ENCODE measurements at regions not wholly inside any gene's neighbourhood (a gene's known extent, or its start where the extent isn't known, plus 50 kb on each side); places are given as distances from the start of the nearest gene placed in this dataset.

- H3K27me3 ChIP-seq (ENCODE audit: control insufficient read depth in 1 of 2, insufficient read depth in 2 of 2, low read length in 2 of 2) = no peaks in the 10 kb centered on the region
- no peak overlapping the region for H3K27ac ChIP-seq (ENCODE audit: low read depth, low read length)
- no peaks in the 10 kb centered on the region for H3K36me3 ChIP-seq (ENCODE audit: control insufficient read depth in 1 of 2, insufficient read depth in 2 of 2, low read length in 2 of 2)
- H3K4me1 ChIP-seq (ENCODE audit: control insufficient read depth in 1 of 2, insufficient read depth in 2 of 2, low read length in 2 of 2) = no peaks in the 10 kb centered on the region
- no peak overlapping the region for H3K4me3 ChIP-seq (ENCODE audit: low read depth in 1 of 2, low read length in 2 of 2)
- no peaks in the 10 kb centered on the region for H3K9me3 ChIP-seq (ENCODE audit: control insufficient read depth in 1 of 2, low read length in 2 of 2)
- no peak overlapping the region for H3K9ac ChIP-seq (ENCODE audit: low read depth in 1 of 2, low read length in 2 of 2)
Observed at GRCh38 chr9:26758655-26759054, 133.9 kb downstream of the CAAP1 start.

- Histone ChIP-seq H3K9me3 (ENCODE audit: control insufficient read depth in 1 of 2, low read length in 2 of 2) (no peaks in the 10 kb centered on the region), H3K27ac (ENCODE audit: low read depth, low read length) (no peak overlapping the region), H3K36me3 (ENCODE audit: control insufficient read depth in 1 of 2, insufficient read depth in 2 of 2, low read length in 2 of 2) (no peaks in the 10 kb centered on the region), H3K9ac (ENCODE audit: low read depth in 1 of 2, low read length in 2 of 2) (no peak overlapping the region), H3K4me1 (ENCODE audit: control insufficient read depth in 1 of 2, insufficient read depth in 2 of 2, low read length in 2 of 2) (no peaks in the 10 kb centered on the region), H3K4me3 (ENCODE audit: low read depth in 1 of 2, low read length in 2 of 2) (no peak overlapping the region), H3K27me3 (ENCODE audit: control insufficient read depth in 1 of 2, insufficient read depth in 2 of 2, low read length in 2 of 2) (no peaks in the 10 kb centered on the region)
Observed at GRCh38 chr9:26756881-26757280, 135.7 kb downstream of the CAAP1 start.

GRCh38 chr9:26755476-26755875 is 137.1 kb downstream of the CAAP1 start:
- Histone ChIP-seq H3K36me3 (ENCODE audit: control insufficient read depth in 1 of 2, insufficient read depth in 2 of 2, low read length in 2 of 2) (no peaks in the 10 kb centered on the region), H3K27ac (ENCODE audit: low read depth, low read length) (no peak overlapping the region), H3K4me3 (ENCODE audit: low read depth in 1 of 2, low read length in 2 of 2) (no peak overlapping the region), H3K9ac (ENCODE audit: low read depth in 1 of 2, low read length in 2 of 2) (no peak overlapping the region), H3K4me1 (ENCODE audit: control insufficient read depth in 1 of 2, insufficient read depth in 2 of 2, low read length in 2 of 2) (no peaks in the 10 kb centered on the region), H3K9me3 (ENCODE audit: control insufficient read depth in 1 of 2, low read length in 2 of 2) (no peaks in the 10 kb centered on the region), H3K27me3 (ENCODE audit: control insufficient read depth in 1 of 2, insufficient read depth in 2 of 2, low read length in 2 of 2) (no peaks in the 10 kb centered on the region)

GRCh38 chr9:26754509-26755164 is 138.0 kb downstream of the CAAP1 start:
- Histone ChIP-seq H3K9ac (ENCODE audit: low read depth in 1 of 2, low read length in 2 of 2) (no peak overlapping the region), H3K4me3 (ENCODE audit: low read depth in 1 of 2, low read length in 2 of 2) (no peak overlapping the region), H3K9me3 (ENCODE audit: control insufficient read depth in 1 of 2, low read length in 2 of 2) (no peaks in the 10 kb centered on the region), H3K4me1 (ENCODE audit: control insufficient read depth in 1 of 2, insufficient read depth in 2 of 2, low read length in 2 of 2) (no peaks in the 10 kb centered on the region), H3K27ac (ENCODE audit: low read depth, low read length) (no peak overlapping the region), H3K27me3 (ENCODE audit: control insufficient read depth in 1 of 2, insufficient read depth in 2 of 2, low read length in 2 of 2) (no peaks in the 10 kb centered on the region), H3K36me3 (ENCODE audit: control insufficient read depth in 1 of 2, insufficient read depth in 2 of 2, low read length in 2 of 2) (no peaks in the 10 kb centered on the region)

- H3K27ac ChIP-seq (ENCODE audit: low read depth, low read length) = no peak overlapping the region
- no peaks in the 10 kb centered on the region for H3K27me3 ChIP-seq (ENCODE audit: control insufficient read depth in 1 of 2, insufficient read depth in 2 of 2, low read length in 2 of 2)
- H3K9me3 ChIP-seq (ENCODE audit: control insufficient read depth in 1 of 2, low read length in 2 of 2) = no peaks in the 10 kb centered on the region
- H3K4me3 ChIP-seq (ENCODE audit: low read depth in 1 of 2, low read length in 2 of 2) = no peak overlapping the region
- H3K4me1 ChIP-seq (ENCODE audit: control insufficient read depth in 1 of 2, insufficient read depth in 2 of 2, low read length in 2 of 2) = no peaks in the 10 kb centered on the region
- H3K9ac ChIP-seq (ENCODE audit: low read depth in 1 of 2, low read length in 2 of 2) = no peak overlapping the region
- no peaks in the 10 kb centered on the region for H3K36me3 ChIP-seq (ENCODE audit: control insufficient read depth in 1 of 2, insufficient read depth in 2 of 2, low read length in 2 of 2)
Observed at GRCh38 chr9:26753971-26754370, 138.6 kb downstream of the CAAP1 start.

GRCh38 chr9:26750162-26750561 is 142.4 kb downstream of the CAAP1 start:
- Histone ChIP-seq H3K9ac (ENCODE audit: low read depth in 1 of 2, low read length in 2 of 2) (no peak overlapping the region), H3K4me1 (ENCODE audit: control insufficient read depth in 1 of 2, insufficient read depth in 2 of 2, low read length in 2 of 2) (peaks cover 0 to 11% of the 10 kb centered on the region in 2 donors), H3K9me3 (ENCODE audit: control insufficient read depth in 1 of 2, low read length in 2 of 2) (no peaks in the 10 kb centered on the region), H3K27ac (ENCODE audit: low read depth, low read length) (no peak overlapping the region), H3K4me3 (ENCODE audit: low read depth in 1 of 2, low read length in 2 of 2) (no peak overlapping the region), H3K36me3 (ENCODE audit: control insufficient read depth in 1 of 2, insufficient read depth in 2 of 2, low read length in 2 of 2) (no peaks in the 10 kb centered on the region), H3K27me3 (ENCODE audit: control insufficient read depth in 1 of 2, insufficient read depth in 2 of 2, low read length in 2 of 2) (no peaks in the 10 kb centered on the region)

GRCh38 chr9:26748449-26749058 is 144.0 kb downstream of the CAAP1 start:
- no peak overlapping the region for H3K27ac ChIP-seq (ENCODE audit: low read depth, low read length)
- H3K36me3 ChIP-seq (ENCODE audit: control insufficient read depth in 1 of 2, insufficient read depth in 2 of 2, low read length in 2 of 2) = no peaks in the 10 kb centered on the region
- no peaks in the 10 kb centered on the region for H3K27me3 ChIP-seq (ENCODE audit: control insufficient read depth in 1 of 2, insufficient read depth in 2 of 2, low read length in 2 of 2)
- peaks cover 0 to 12% of the 10 kb centered on the region in 2 donors for H3K4me1 ChIP-seq (ENCODE audit: control insufficient read depth in 1 of 2, insufficient read depth in 2 of 2, low read length in 2 of 2)
- H3K9ac ChIP-seq (ENCODE audit: low read depth in 1 of 2, low read length in 2 of 2) = no peak overlapping the region
- no peaks in the 10 kb centered on the region for H3K9me3 ChIP-seq (ENCODE audit: control insufficient read depth in 1 of 2, low read length in 2 of 2)
- no peak overlapping the region for H3K4me3 ChIP-seq (ENCODE audit: low read depth in 1 of 2, low read length in 2 of 2)

- no peak overlapping the region for H3K9ac ChIP-seq (ENCODE audit: low read depth in 1 of 2, low read length in 2 of 2)
- no peaks in the 10 kb centered on the region for H3K36me3 ChIP-seq (ENCODE audit: control insufficient read depth in 1 of 2, insufficient read depth in 2 of 2, low read length in 2 of 2)
- no peaks in the 10 kb centered on the region for H3K27me3 ChIP-seq (ENCODE audit: control insufficient read depth in 1 of 2, insufficient read depth in 2 of 2, low read length in 2 of 2)
- H3K27ac ChIP-seq (ENCODE audit: low read depth, low read length) = no peak overlapping the region
- H3K4me3 ChIP-seq (ENCODE audit: low read depth in 1 of 2, low read length in 2 of 2) = no peak overlapping the region
- H3K4me1 ChIP-seq (ENCODE audit: control insufficient read depth in 1 of 2, insufficient read depth in 2 of 2, low read length in 2 of 2) = peaks cover 4 to 20% of the 10 kb centered on the region in 2 donors
- no peaks in the 10 kb centered on the region for H3K9me3 ChIP-seq (ENCODE audit: control insufficient read depth in 1 of 2, low read length in 2 of 2)
Observed at GRCh38 chr9:26747611-26748010, 145.0 kb downstream of the CAAP1 start.

GRCh38 chr9:26746357-26747072 is 146.1 kb downstream of the CAAP1 start:
- Histone ChIP-seq H3K36me3 (ENCODE audit: control insufficient read depth in 1 of 2, insufficient read depth in 2 of 2, low read length in 2 of 2) (no peaks in the 10 kb centered on the region), H3K4me3 (ENCODE audit: low read depth in 1 of 2, low read length in 2 of 2) (no peak overlapping the region), H3K27ac (ENCODE audit: low read depth, low read length) (no peak overlapping the region), H3K9me3 (ENCODE audit: control insufficient read depth in 1 of 2, low read length in 2 of 2) (no peaks in the 10 kb centered on the region), H3K27me3 (ENCODE audit: control insufficient read depth in 1 of 2, insufficient read depth in 2 of 2, low read length in 2 of 2) (no peaks in the 10 kb centered on the region), H3K9ac (ENCODE audit: low read depth in 1 of 2, low read length in 2 of 2) (no peak overlapping the region), H3K4me1 (ENCODE audit: control insufficient read depth in 1 of 2, insufficient read depth in 2 of 2, low read length in 2 of 2) (peaks cover 4 to 25% of the 10 kb centered on the region in 2 donors)

- Histone ChIP-seq H3K4me1 (ENCODE audit: control insufficient read depth in 1 of 2, insufficient read depth in 2 of 2, low read length in 2 of 2) (peaks cover 4 to 25% of the 10 kb centered on the region in 2 donors), H3K27me3 (ENCODE audit: control insufficient read depth in 1 of 2, insufficient read depth in 2 of 2, low read length in 2 of 2) (no peaks in the 10 kb centered on the region), H3K9me3 (ENCODE audit: control insufficient read depth in 1 of 2, low read length in 2 of 2) (no peaks in the 10 kb centered on the region), H3K4me3 (ENCODE audit: low read depth in 1 of 2, low read length in 2 of 2) (no peak overlapping the region), H3K9ac (ENCODE audit: low read depth in 1 of 2, low read length in 2 of 2) (no peak overlapping the region), H3K27ac (ENCODE audit: low read depth, low read length) (no peak overlapping the region), H3K36me3 (ENCODE audit: control insufficient read depth in 1 of 2, insufficient read depth in 2 of 2, low read length in 2 of 2) (no peaks in the 10 kb centered on the region)
Observed at GRCh38 chr9:26745111-26745510, 147.5 kb downstream of the CAAP1 start.

Measured in duodenal mucosa (tissue), 2 donors.